CD4-positive, alpha-beta T cell treated with Interferon gamma for 1 hour (primary cell): ENCODE measurements at regions not wholly inside any gene's neighbourhood (a gene's known extent, or its start where the extent isn't known, plus 50 kb on each side); places are given as distances from the start of the nearest gene placed in this dataset.
"Not testable (repeated sequence)": the region's sequence is repeated elsewhere in the genome, so short reads cannot be mapped to it uniquely, and the experiment has no call there.

Source experiments
- DNase-seq: peaks from one replicate; pipeline ENCODE4 v3.0.0-alpha.2; 2020

DNA sequence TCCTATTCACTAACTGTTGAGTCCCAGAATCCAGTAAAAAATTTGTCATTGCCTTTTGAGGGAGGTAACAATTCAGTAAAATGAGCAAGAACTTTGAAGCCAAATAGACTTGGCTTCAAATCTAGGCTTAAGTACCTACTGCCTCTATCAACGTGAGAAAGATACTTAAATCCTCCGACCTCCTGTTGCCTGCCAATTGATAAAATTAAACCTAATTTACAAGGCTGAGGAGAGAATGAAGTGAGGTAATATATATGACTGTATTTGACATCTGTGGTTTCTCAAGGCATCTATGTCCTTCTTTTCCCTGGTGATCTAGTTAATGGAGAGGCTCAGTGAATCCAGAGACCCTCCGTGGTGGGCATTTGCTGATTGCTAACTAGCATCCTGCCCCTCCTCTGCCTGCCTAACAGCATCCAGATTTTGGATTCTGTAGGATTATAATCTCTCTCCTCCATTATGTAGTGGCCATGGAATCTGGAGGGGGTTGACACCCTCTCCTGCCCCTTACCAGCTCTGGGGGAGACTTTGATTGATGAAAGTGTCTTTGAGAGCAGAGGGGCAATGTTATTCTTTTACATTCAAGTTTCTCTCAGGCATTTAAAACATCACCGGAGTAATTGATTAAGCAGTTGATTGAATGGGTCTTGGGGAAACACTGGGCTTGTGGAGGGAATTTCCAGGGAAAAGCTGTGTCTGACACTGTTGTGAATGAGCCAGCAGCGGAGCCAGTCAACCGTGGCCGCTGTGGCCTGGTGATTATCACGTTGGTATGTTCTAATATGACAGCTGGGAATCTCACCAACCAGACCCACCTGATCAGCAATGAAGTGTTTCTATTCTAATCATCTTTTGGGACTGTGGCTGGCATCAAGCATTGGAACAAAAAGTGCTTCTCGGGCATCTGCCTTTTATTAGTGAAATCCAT is 140.7 kb upstream of the FAM78B start:
- DNase-seq = no peak

GRCh38 chr1:166316306-166316705 is 149.5 kb upstream of the FAM78B start:
- not testable (repeated sequence) for DNase-seq

GRCh38 chr1:166322470-166322869 is 155.7 kb upstream of the FAM78B start:
- DNase-seq = no peak

- no peak for DNase-seq
These were observed 161.1 kb upstream of the FAM78B start for GRCh38 chr1:166327886-166328285.

DNA sequence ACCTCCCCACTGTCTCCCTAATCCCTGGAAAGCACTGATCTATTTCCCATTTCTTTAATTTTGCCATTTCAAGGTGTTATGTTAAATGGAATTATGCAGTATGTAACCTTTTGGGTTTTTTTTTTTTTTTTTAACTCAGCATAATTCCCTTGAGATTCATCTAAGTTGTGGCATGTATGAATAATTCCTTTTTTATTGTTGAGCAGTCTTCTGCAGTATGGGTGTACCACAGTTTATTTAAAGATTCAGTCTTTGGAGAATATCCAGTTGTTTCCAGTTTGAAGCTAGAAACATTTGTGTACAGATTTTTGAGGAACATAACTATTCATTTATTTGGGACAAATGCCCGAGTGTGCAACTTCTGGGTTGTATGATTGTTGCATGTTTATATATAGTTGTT is 162.2 kb upstream of the FAM78B start:
- no peak for DNase-seq

DNA sequence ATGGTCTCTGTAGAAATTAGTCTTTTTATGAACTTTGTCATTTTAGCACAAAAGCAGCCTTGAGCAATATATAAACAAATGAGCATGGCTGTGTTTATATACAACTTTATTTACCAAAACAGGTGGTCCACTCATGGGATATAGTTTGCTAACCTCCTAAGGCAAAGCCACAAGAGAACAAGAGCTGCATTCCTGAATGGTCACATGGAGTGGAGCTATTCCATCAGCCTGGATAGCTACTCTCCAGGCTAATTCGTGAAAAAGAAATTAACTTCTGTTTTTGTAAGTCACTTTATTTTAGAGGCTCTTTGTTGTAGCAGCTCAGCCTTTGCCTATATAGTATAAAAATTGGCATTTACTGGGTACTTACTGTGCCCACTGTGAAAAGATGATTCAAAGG is 163.3 kb upstream of the FAM78B start:
- no peak for DNase-seq

GRCh38 chr1:166338105-166338504 is 171.3 kb upstream of the FAM78B start:
- no peak for DNase-seq

DNA sequence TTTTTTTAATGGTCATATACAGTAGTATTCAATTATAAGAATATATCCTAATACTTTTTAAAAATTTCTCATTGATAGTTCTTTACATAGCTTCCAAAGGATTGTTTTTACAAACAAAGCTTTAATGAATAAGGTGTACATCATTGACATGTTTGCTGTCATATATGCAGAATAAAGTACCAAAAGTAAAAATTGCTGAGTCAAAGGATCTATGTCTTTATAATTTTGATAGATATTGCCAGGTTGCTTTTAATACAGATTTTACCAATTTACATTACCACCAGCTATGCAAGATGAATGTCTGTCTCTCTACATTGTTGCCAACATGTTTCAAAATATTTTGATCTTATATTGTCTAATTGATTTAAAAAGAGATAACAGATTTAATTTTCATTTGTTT is 173.9 kb upstream of the FAM78B start:
- DNase-seq = no peak

DNA sequence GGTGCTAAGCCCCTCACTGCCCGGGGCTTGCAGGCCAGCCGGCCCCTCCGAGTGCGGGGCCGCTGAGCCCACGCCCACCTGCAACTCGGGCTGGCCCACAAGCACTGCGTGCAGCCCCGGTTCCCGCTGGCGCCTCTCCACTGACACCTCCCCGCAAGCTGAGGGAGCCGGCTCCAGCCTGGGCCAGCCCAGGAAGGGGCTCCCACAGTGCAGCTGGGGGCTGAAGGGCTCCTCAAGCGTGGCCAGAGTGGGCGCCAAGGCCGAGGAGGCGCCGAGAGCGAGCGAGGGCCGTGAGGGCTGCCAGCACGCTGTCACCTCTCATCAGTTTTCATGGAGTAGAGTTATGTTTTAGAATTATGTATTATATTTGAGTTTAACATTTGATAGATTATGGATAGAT is 176.5 kb upstream of the FAM78B start:
- no peak for DNase-seq

GRCh38 chr1:166350490-166350889 is 183.7 kb upstream of the FAM78B start:
- DNase-seq = no peak

DNA sequence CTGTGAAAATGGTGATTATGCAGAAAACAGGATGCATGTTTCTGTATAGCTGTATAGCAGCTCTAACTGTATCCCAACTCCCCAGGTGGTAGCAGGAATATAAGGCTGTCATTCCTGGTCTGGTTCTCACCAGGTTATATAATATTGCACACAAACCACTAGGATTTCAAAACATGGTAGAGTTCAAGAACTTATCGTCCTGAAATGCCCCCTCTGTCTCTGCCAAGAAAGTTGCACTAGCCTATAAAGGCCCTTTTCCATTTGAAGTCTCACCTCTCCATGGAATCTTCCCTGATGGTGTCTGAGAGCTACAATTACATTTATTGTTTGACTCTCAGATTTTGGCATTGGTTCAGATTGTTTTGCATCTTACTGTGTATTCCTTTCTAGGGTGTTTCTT is 184.9 kb upstream of the FAM78B start:
- no peak for DNase-seq

DNA sequence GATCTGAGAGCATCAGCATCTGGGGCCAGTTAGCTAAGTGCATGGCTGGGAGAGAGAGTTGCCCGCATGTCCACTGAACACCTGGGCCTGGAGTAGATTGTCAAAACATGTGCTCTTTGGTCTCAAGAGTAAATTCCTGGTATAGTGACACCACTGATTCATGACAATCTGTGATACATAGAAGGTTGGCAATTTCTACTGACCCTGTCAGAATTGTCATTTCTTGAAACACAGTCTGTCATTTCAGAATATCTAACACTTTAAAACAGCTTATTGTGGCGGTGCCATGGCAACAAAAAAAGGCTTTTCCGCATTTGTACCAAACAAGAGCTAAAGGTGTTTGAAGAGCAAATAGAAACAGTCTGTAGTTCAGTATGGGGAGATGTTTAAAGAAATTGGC is 186.4 kb upstream of the FAM78B start:
- DNase-seq = no peak

DNA sequence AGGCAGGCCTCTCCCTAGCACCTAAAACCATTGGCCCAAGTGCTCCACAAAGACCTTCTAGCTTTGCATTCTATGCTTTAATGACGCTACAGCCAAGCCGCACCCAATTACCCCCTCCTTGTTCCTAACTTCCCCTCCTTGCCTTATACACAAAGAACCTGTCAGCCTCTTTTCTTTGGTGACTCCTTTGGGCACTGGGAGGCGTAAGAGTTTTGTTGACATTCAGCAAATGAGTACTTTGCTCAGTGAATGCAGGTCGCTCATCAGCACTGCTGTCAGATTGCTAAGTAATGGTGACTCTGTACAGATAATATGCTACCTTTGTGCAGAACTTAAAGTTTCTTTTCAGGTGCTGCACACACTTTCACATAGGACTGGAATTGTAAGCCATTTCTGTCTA is 187.6 kb upstream of the FAM78B start:
- no peak for DNase-seq

DNA sequence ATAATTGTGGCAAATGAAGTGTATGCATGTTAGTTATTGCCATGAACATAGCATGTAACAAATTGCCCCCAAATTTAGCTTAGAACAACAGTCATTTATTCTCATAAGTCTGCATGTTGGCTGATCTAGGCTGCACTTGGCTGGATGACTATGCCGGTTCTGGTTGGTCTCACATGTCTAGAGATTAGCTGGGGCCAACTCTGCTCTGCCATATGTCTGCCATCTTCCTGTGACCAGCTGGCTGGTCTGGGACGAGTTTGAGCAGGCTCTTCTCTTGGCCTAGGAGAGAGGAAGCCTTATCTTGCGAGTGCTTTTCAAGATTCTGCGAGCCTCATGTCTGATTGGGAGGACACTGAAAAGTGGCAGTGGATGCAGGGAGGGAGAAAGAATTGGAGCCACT is 198.3 kb upstream of the FAM78B start:
- no peak for DNase-seq

GRCh38 chr1:166368030-166368429 is 201.2 kb upstream of the FAM78B start:
- DNase-seq = no peak

GRCh38 chr1:166377896-166378295 is 211.1 kb upstream of the FAM78B start:
- no peak for DNase-seq

DNA sequence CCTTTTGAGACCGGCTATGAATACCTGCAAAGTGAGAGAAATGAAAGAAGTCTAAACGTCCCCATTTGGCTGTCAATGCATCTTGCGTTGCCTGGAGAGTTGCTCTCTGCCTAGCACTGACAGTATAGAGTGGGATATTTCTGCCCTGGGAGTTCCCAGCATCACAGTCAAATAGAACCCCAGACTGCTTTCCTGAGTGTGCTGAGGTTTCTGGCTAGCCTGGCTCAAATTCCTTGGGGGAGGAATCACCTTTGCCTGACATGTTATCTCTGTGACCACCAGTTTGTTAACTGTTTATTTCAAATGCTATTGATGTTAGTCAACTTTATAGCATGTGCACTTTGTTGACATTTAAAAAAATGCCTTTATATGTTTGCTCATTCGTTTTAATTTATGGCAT is 212.0 kb upstream of the FAM78B start:
- DNase-seq = no peak

GRCh38 chr1:166379447-166379846 is 212.6 kb upstream of the FAM78B start:
- no peak for DNase-seq

- no peak for DNase-seq
These were observed 216.3 kb upstream of the FAM78B start for GRCh38 chr1:166383137-166383536.

- no peak for DNase-seq
These were observed 217.0 kb upstream of the FAM78B start for GRCh38 chr1:166383635-166384346.

- no peak for DNase-seq
These were observed 218.1 kb upstream of the FAM78B start for GRCh38 chr1:166384948-166385347.

GRCh38 chr1:166390366-166391033 is 223.7 kb upstream of the FAM78B start:
- no peak for DNase-seq

- no peak for DNase-seq
These were observed 224.7 kb upstream of the FAM78B start for GRCh38 chr1:166391279-166392066.
